Amniotic epithelial cell (primary cell): ENCODE measurements at regions not wholly inside any gene's neighbourhood (a gene's known extent, or its start where the extent isn't known, plus 50 kb on each side); places are given as distances from the start of the nearest gene placed in this dataset.

ENCODE experiments used
- DNase-seq: peaks from one replicate; pipeline ENCODE4 v3.0.0-alpha.2; 2010; ENCODE audit warnings: low read depth

DNA sequence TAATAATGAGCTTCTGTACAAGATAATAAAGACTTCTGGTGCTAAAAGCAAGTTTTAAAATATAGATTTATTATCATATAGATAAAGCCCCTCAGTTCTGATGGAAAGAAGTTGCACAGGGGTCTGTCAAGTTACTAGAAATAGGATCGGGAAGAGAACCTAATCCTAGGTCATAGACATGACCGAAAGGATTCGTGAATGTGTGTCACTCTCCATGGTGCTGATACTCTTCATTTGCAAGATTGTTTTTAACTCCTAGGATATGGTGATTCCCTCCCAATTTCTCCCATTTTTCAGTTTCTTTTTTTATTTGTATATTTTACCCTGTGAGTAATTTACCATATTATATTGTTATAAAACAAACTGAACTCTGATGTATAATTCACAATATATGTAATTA, 58.9 kb upstream of the CTNNA2 start:
- no peak for DNase-seq

DNA sequence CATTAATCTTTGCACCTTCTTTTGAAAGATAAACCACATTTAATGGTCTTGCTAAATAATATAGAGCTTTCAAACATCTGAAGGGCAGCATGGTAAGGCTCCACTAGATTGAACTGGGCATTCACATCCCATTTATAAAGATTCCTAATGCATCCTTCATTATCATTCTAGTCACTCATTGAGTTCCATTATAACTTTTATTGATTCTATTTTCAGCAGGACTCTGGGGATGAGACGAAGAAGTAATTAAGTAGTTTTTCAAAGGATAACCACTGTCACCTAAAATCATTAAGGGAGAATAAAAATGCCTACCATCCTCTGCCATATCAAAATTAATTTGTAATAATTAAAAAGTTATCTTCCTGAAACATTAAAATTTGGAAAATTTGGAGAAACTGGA, 60.2 kb upstream of the CTNNA2 start:
- DNase-seq, result no peak

DNA sequence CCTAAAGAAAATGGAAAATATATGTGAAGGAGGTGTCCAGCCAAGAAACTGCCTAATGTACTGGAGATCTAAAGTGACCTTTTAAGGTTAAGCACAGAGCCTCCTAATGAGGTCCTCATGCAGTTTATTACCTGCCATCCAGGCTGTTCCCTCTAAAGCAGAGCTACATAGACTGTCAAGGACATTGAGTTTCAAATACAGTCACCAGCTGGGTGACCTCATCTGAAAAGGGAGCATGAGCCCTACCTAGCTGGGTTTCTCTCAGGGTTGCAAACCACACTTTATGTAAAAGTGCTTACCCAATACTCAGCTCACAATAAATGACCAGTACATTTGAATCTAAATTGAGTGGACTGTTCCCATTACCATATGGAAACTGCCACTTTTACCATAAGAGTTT, 65.4 kb upstream of the CTNNA2 start:
- DNase-seq, result no peak

DNA sequence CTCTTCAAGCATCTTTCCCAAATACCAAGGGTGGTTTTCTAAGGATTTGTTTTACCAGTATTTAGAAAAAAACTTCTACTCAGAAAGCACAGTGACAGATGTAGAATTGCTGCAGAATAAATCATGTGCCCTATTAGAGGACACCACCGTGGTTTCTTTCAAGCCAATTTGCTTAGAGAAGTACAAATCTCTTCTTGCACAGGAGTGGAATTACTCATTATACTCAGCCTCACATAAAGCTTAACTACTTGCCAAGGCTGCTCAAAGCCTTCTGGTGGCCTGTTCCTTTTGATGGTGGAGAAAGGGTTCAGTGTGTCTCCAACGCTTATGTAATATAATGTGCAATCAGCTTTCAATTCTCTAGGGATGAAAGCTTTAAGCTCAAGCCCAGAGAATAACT, 66.5 kb upstream of the CTNNA2 start:
- DNase-seq, result no peak

DNA sequence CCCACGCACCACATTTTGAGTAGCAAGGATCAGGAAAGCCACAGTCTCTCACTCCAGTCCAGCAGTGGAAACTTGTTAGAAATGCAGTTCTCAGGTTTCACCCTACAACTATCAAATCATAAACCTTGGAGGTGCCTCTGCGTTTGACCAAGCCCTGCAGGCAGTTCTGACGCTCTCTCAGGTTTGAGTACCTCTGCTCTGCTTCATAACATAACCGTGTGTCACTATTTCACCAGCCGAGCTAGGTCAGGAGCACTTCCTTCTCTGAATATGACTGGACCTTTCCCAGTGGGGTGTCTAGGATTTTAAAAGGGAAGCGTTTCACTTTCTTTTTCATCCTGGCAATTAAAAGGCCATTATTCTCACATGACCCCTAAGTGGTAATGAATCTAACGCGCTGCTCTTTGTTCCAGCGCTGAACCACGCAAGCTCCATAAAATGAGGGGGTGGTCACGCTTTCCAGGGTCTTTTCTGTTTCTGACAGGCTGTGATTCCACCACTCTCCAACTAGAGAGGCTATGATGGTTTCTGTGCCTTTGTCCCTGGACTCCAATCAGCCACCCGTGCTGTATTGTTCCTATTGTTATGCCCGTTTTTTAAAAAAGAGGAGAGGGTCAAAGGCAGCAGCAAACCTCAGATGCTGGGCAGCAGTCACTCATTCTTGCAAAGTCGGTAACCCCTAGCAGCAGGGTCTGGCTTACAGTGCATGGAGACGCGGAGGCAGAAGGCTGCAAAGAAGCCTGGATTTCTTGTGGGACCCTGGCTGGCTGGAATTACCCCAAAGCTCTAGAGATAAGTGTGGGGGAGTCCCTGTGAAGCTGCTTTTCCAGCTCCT, 75.2 kb upstream of the CTNNA2 start:
- no peak for DNase-seq

DNA sequence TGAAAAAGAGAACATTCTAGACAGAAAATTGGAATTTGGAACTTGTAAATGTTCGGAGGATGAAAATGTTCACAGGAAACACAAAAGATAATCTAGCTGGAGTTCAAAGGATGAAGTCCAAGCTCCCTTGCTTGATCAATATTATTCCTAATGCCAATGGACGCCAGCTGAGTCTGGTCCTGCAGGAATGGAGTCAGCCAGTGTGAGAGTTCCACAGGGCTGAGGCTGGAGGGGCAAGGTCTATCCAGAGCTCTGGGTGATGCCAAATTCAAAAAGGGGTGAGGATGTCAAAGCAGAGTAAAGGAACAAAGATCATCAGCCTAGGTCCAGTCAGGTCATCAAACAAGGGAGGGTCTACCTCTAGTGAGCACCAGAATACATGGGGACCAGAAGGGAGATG, 78.5 kb upstream of the CTNNA2 start:
- DNase-seq, result no peak

DNA sequence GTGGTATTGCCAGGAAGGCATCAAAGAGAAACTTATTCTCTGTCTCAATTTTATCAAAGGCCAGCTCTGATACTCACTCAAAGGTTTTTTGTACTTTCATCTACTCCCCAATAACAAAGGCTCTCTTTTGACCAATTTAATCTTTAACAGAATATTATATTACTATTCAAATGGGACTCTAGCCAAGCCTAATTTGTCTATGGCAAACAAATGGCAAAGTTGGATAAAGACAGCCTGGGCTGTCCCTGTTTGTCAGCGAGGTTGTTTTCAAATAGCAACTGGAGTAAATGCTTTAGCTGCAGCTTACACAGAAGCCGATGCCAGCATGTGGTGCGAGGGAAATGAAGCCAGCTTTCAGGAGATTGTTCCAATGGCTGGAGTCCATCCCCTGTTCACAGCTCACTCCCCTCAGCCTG, 80.1 kb upstream of the CTNNA2 start:
- no peak for DNase-seq

DNA sequence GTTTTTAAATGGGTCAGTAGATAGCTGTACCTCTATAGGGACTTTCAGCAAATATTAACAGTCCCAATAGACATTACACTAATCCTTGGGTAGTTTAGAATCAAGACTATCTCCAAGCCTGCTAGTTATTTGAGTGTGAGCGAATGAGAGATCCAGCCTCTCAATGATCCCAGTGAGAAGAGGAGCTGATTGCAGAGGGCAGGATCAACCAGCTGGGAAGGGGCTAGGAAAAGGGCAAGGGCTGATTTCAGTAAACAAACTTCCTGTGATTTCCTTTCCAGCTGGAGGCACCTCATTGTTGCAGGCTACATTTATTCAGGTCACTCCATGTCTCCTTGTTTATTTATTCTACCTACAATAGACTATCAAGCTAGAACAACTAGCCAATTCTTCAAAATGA, 84.1 kb upstream of the CTNNA2 start:
- no peak for DNase-seq

DNA sequence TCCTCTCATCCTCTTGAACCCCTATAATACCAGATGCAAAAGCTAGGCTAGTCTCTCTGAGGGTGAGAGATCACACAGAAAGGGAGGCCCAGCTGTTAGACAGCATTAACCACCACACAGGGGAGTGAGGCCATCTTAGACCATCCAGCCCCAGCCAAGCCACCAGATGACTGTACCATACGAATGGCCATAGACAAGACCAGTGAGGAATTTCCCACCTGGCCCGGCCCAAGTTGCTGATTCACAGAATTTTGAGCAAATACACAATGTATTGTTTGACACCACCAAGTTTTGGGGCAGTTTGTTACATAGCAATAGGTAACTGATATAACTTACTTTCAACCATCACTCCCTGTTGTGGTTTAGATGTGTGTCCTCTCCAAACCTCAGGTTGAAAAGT, 98.2 kb upstream of the CTNNA2 start:
- no peak for DNase-seq

DNA sequence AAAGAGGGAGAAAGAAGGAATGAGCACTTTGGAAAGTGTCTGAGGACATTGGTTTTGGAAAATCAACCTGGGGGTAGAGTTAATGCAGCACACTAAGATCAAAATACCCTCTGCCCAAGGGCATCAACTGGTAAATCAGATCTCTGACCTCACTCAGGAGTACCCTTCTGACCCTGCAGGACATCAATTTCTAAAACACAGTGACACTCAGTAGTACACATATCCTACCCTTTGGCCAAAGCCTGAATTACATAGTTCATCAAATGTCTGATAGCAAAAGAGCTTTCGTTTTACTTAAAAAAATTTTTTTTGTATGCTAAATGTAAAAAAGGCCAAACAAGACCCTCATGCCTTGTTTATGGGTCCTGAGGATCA, 118.4 kb upstream of the CTNNA2 start:
- no peak for DNase-seq

DNA sequence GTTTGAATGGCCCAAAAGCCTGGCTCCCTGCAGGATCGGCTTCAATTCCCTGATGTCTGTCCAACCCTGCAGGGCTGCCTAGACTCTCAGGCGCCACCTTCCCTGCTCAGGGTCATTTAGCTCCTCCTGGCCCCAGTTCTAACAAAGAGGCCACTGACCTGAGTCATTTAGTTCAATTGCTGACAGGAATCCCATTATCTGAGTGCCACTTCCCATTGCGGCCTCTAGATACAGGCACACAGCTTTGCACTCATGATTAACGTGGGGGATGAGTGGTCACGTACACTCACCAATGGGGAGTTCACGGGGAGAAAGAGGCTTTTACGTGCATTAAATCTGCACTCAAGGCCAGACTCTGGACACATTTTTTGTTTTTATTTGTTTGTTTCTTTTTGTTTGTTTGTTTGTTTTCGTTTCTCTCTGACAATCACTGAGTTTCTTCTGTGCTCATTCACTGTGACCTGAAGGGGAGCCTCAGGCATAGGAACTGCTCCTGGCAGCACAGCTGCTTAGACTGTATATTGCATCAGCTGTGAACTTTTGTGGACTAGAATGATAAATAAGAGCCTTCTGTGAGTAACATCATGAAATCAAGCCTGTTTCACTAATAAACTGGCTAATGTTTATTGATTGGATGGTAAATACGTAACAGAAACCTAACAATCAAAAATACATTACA, 118.9 kb upstream of the CTNNA2 start:
- no peak for DNase-seq

DNA sequence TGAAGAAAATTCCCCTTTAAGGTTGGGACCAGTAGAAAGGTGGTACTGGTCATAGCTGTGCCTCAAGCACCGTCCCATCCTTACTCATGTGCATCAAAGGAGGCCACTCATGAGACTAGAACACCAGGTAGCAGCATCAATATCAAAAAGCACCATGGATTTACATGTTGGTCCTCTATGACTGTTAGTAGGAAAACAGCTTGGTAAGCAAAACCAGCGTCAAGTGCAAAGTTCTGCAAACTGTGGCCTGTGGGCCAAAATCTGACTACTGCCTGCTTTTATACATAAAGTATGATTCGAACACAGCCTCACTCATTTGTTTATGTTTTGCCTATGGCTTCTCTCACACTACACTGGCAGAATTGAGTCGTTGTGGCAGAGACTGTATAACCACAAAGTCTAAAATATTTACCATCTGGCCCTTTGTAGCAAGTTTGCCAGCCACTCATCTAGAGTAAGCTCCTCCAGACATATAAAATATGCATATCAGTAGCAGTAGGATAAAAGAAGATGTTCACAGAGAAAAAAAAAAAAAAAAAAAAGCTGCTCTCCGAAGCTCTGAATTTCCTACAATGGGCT, 119.7 kb upstream of the CTNNA2 start:
- DNase-seq, result no peak

DNA sequence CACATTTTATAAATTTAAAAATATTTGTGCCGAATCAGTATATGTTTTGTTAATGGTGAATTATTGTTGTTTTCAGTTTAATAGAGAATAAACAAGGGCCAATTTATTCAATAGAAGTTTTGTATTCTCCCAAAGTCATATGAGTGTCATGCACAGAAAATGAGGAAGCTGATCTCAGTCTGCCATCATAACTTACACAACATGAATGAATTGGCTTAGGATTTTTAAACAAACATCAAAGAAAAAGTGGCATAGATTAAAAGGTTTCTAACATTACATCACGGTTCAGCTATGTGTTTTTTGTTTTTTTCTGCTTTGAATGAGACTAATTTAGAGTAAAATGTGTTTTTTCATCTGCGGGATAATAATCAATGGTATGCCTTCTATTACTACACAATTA, 123.4 kb upstream of the CTNNA2 start:
- DNase-seq, result no peak

DNA sequence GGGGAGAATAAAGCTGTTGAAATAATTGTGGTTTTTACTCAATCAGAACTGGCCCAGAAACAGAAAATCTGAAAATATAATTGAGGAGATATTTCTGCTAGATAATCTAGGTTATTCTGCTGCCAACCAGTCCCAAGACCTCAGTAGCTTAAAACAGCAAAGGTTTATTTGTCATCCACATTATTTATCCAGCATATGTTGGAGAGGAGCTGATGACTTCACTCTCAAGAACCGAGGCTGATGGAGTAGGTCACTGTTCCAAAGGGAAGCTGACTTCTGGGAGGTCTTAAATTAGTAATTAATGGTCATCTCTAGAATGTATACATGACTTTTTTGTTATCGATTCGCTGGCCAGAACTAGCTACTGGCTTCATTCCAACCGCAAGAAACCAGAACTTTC, 124.8 kb upstream of the CTNNA2 start:
- no peak for DNase-seq

DNA sequence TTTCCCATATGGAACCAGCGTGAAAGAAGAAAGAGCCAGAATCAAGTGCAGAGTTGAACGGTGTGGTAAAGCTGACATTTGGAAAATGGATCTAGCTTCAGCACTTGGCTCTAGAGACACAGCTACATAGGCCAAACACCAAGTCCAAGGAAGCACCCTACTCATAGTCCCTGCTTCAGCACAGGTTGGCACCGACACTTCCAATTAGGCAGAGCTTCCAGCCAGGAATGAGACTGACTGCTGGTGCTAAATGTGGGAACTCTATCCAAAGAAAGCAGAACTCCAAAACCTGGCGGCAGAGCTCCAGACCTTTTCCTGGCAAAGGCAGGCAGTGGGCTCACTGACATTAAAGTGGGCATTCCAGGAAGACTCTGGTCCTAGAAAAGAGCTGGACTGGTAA, 125.4 kb upstream of the CTNNA2 start:
- no peak for DNase-seq

DNA sequence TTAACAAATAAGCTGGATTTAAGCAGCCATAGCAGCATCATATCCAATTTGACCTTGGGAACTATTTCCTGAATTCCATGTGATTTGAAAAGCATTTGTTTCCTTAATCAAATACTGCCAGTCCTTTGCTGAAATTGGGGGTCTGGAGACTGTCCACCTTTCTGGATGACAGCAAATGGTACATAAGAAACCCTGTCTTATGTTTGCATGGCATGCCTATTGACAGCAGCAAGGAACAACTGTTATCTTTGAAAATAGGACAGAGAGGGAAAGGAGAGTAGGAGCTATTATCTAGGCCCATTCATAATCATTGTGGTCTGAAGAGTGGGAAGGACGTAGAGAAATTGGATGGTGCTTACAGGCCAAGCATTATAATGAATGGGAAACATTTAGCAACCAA, 129.2 kb upstream of the CTNNA2 start:
- DNase-seq, result no peak

DNA sequence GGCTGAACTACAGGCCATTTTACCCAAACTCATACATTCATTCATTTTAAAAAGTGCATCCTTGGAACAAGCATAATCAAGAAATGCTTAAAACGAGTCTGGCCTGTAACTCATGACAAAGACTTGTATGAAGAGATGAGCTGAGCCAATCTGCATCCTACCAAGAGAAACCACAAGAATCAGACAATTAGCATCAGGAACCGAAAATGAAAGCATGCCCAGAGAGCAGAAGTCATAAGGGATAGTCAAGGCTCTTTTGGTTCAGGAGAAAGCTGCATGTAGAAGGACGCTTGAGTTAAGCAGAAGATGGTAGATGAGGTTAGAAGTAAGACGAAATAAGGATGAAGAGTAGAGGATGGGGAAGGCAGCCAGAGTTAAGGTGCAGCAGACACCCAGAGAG, 137.0 kb upstream of the CTNNA2 start:
- DNase-seq, result no peak

DNA sequence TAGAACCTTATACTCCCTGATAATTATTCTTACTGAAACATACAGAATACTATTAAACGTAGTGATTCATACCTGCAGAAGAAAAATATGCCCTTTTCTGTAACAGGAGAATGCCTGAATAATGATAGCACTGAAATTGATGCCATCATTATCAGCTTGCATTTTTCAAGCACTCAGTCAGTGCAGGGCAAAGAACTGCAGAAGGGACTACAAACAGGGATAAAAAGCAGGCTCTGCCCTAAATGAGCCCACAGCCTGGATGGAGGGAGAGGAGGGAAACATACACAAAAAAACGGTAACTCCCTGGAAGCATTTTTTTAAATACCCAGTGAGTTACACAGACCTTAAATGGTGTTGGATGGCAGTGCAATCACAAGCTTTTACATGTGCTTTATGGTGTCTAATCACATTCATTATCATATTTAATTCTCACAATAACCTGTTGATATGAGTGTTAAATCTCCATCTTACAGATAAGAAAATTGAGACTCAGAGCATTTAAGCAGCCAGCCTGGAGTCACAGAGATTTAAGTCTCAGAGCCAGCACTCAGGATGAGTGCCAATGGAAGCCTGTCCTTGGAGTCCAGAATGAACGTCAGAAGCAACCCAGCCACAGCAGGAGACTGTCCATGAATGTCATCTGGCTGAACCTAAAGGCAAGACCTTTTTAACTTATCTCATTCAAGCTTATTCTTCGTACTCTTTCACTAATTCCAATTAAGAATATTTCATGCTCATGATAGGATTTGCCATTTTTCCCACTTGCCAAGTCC, 139.3 kb upstream of the CTNNA2 start:
- DNase-seq, result no peak

DNA sequence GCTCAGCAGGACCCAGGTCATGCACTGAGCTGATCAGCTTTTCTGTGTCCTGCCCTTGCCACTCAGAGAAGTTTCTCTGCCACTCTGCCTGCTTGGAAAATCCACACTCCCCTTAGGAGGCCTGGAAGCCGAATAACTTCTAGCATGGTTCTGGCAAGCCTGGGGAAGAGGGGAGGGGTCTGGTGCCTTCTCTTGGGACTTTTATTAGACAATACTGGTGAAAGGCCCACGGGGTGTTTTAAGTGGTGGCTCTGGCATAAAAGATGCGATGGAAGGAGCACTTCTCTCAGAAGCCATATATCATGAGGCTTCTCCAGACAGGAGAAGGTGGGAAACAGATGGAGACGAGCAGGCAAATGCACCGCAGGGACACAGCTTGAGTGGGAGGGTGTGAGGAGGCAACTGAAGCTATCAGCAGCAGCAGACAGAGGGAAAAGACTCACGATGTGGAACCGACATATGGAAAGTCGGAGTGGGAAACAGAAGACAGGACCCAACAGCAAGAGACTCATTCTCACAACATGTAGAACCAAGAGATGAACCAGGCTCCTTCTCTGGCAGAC, 141.8 kb upstream of the CTNNA2 start:
- DNase-seq, result no peak

DNA sequence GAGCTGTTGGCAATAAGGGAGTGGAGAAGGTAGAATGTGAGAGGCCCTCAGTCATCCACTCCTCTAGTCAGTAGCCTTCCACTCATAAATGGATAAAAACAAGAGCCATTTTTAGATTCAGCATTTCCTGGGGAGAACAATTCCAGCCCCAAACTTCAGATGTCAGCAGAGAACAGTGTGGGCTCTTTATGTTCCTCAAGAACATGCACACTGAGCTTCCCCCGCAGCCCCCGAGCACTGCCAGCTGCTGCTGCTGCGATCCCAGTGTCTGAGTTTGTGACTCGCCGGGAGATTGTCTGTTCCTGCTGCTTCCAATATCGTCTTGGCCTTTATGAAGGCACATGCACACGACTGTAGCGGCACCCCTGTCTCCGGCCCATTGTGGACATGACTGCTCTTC, 143.7 kb upstream of the CTNNA2 start:
- DNase-seq, result no peak

DNA sequence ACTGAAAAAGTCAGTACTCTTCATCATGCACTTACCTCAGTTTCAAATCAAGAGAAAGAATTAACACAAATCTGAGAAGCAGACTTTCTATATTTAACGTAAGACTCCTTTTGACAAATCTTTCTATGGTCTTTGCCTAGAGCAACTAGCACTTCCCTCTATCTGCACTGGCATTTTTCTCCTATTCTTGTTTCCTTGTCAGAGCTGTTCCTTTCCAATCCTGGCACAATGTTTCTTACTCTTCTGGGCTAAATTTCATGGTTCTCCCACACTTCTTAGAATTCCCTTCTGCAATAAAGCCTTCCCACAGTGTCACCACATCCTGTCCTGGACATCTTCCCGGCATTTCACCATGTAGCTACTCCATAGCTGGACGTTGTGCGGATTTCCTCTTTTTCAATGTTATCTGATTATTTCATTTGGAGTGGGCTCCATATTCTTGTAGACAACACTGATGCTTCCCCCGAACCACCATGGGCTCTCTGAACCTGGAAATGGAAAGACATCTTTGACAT, 144.7 kb upstream of the CTNNA2 start:
- no peak for DNase-seq

DNA sequence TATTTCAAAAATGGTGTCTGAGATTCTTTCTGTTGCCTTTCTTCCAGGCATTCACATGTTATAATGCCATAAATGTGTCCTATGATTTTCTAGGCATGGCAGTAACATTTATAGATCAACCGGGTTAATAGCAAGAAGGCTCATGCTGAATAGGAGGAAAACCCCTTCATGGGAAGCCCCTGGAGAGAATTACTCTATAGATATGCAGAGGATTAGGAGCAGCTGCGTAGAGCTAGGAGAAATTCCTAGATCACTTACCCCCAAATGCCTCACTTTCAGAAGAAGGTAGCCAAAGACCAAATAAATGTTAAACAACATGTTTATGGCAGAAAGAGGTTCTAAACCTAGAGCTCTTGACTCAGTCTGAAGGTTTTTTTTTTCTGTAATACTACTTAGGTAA, 153.4 kb upstream of the CTNNA2 start:
- no peak for DNase-seq
